Stomach (tissue), 4 donors: ENCODE measurements at regions not wholly inside any gene's neighbourhood (a gene's known extent, or its start where the extent isn't known, plus 50 kb on each side); places are given as distances from the start of the nearest gene placed in this dataset.
"Not testable (repeated sequence)": the region's sequence is repeated elsewhere in the genome, so short reads cannot be mapped to it uniquely, and the experiment has no call there.

Experiments
- CTCF ChIP-seq, 7 experiments: fragments of 450-650 bp in 4 of 7; fragments of 200-600 bp in 3 of 7; sonication (generic) in 3 of 7; IDR thresholded peaks; one replicate each; pipeline ENCODE4 v1.5.1; 2016 to 2019; ENCODE audit warnings: antibody characterized with exemption in 7 of 7, control low read depth in 2 of 7, mild to moderate bottlenecking in 1 of 7
- EP300 ChIP-seq: sonication (generic); formaldehyde crosslinking; IDR thresholded peaks from one replicate; pipeline ENCODE4 v1.6.1; 2017; ENCODE audit warnings: antibody characterized with exemption
- POLR2A ChIP-seq, 4 donors: fragments of 450-650 bp; IDR thresholded peaks; one replicate each; pipeline ENCODE4 v1.6.1; 2016; ENCODE audit warnings: antibody characterized with exemption in 4 of 4, control low read depth in 2 of 4, mild to moderate bottlenecking in 1 of 4, moderate library complexity in 1 of 4
- POLR2AphosphoS5 ChIP-seq, 3 donors: sonication (generic); formaldehyde crosslinking; IDR thresholded peaks; one replicate each; pipeline ENCODE4 v1.6.1; 2016; ENCODE audit warnings: antibody characterized with exemption in 3 of 3

DNA sequence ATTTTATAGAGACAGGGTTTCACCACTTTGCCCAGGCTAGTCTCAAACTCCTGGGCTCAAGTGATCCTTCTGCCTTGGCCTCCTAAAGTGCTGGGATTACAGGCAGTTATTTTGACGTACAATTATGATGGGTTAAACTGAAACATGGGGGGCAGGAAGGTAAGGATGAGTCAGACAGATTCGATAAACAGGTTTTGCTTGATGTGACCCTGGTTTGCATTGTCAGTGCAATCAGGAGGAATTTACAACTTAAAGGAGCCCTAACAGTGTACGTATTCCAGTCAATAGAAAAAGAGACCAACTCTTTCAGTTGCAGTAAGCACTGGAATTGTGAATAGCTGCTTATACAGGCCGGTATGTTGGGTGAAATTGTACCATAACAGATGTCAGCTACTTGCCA is 246.3 kb upstream of the NOTCH2NLA start:
- not testable (repeated sequence) for TF ChIP-seq CTCF (IDR thresholded peaks at IDR 0.05); POLR2AphosphoS5 (IDR thresholded peaks at IDR 0.05); POLR2A (IDR thresholded peaks at IDR 0.05); EP300
